ENCODE measurements at regions not wholly inside any gene's neighbourhood (a gene's known extent, or its start where the extent isn't known, plus 50 kb on each side); places are given as distances from the start of the nearest gene placed in this dataset.
A peak's percentile ranks its signal among the peaks of the same experiment; 100 is the strongest.

DNA sequence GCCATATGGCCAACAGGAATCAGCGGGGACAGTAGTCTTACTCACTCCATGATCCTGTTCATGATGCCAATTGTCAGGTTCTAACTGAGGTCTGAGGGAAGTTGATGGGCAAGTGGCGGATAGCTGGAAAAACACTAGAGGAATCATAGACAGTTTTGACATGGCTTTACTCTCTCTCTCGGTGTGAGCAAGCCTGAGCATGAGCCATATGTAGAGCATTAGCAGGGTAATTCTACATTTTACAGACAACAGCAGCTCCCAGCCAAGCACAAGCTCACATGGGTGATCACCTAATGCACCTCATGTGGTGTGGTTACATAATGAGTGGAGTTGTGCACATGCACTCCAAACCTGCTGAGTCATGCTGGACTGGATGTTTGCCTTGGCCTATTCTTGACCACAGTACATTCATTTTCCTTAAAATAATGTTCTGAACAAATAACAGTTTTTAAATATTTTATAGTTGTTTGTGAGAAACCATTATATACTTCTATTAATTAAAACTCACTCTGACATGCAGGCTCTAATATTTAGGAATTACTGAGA, 429.2 kb downstream of the GPAT3 start:
- peak; percentile 59 for DNase-seq

DNA sequence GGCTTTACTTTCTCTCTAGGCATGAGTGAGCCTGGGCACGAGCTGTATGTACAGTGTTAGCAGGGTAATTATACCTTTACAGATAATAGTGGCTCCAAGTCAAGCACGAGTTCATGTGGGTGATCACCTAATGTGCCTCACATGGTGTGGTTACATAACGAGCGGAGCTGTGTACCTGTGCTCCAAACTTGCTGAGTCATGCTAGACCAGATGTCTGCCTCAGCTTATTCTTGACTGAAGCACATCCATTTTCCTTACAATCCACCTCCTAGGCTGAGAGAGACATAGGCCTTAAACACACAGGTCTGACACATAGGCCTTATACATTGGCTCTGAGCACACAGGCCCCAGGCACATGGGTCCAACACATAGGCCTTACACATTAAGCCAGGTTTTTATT, 426.6 kb downstream of the GPAT3 start:
- H3K27me3 ChIP-seq (replicated peaks; ENCODE audit: insufficient read depth), result no peaks in the 10 kb centered on the region
- no peak overlapping the region for H3K9ac ChIP-seq
- H3K4me2 ChIP-seq (ENCODE audit: unreplicated experiment), result no peak overlapping the region
- H3K9me3 ChIP-seq (ENCODE audit: low read depth), result no peaks in the 10 kb centered on the region
- 60 to 65% methylated on average over 4 of the region's 4 CpGs for WGBS, 2 experiments (ENCODE audit: low coverage in 1 of 2, low lambda C conversion rate in 2 of 2, missing lambda C conversion rate in 2 of 2)
- no peak for DNase-seq
- H2AFZ ChIP-seq, result no peak overlapping the region
- H4K20me1 ChIP-seq (ENCODE audit: insufficient read depth), result no peaks in the 10 kb centered on the region
- no peaks in the 10 kb centered on the region for H3K36me3 ChIP-seq (ENCODE audit: low read depth)
- in situ Hi-C loops (cut with MboI), result loop anchor here (10.0 to 25.0 kb wide), 2 partner anchors 188 to 450 kb away; no protein-coding TSS in a partner anchor
- H3K4me3 ChIP-seq, result no peak overlapping the region
- no peak for TF ChIP-seq EZH2phosphoT487 (IDR thresholded peaks at IDR 0.05; ENCODE audit: insufficient read depth, low read depth)
- no peak for TF ChIP-seq EZH2 (IDR thresholded peaks at IDR 0.05; ENCODE audit: insufficient read depth, poor library complexity, severe bottlenecking)
- no peaks in the 10 kb centered on the region for H3K79me2 ChIP-seq (ENCODE audit: insufficient read depth)
- no peak overlapping the region for H3K27ac ChIP-seq
- H3K9me2 ChIP-seq (ENCODE audit: insufficient read depth), result no peaks in the 10 kb centered on the region
- H3K4me1 ChIP-seq (ENCODE audit: insufficient read depth), result no peaks in the 10 kb centered on the region
- H3F3A ChIP-seq (ENCODE audit: insufficient read depth), result no peaks in the 10 kb centered on the region

More for the DNA sequence above, 429.2 kb downstream of the GPAT3 start:
- no peaks in the 10 kb centered on the region for H3K36me3 ChIP-seq (ENCODE audit: low read depth)
- no peak overlapping the region for H3K9ac ChIP-seq
- no peaks in the 10 kb centered on the region for H3K27me3 ChIP-seq (replicated peaks; ENCODE audit: insufficient read depth)
- no peak overlapping the region for H2AFZ ChIP-seq
- H3K9me2 ChIP-seq (ENCODE audit: insufficient read depth), result no peaks in the 10 kb centered on the region
- H3K27ac ChIP-seq, result no peak overlapping the region
- H3F3A ChIP-seq (ENCODE audit: insufficient read depth), result no peaks in the 10 kb centered on the region
- H3K9me3 ChIP-seq (ENCODE audit: low read depth), result no peaks in the 10 kb centered on the region
- in situ Hi-C loops (cut with MboI), result loop anchor here (10.0 to 25.0 kb wide), 2 partner anchors 190 to 453 kb away; no protein-coding TSS in a partner anchor
- WGBS, 2 experiments (ENCODE audit: low coverage in 1 of 2, low lambda C conversion rate in 2 of 2, missing lambda C conversion rate in 2 of 2), result 54 to 61% methylated on average over 3 of the region's 3 CpGs
- H3K79me2 ChIP-seq (ENCODE audit: insufficient read depth), result no peaks in the 10 kb centered on the region
- TF ChIP-seq EZH2 (IDR thresholded peaks at IDR 0.05; ENCODE audit: insufficient read depth, poor library complexity, severe bottlenecking) (no peak), EZH2phosphoT487 (IDR thresholded peaks at IDR 0.05; ENCODE audit: insufficient read depth, low read depth) (no peak)
- H3K4me2 ChIP-seq (ENCODE audit: unreplicated experiment), result no peak overlapping the region
- H3K4me1 ChIP-seq (ENCODE audit: insufficient read depth), result no peaks in the 10 kb centered on the region
- no peaks in the 10 kb centered on the region for H4K20me1 ChIP-seq (ENCODE audit: insufficient read depth)
- H3K4me3 ChIP-seq, result no peak overlapping the region

- Histone ChIP-seq H4K20me1 (ENCODE audit: insufficient read depth) (no peaks in the 10 kb centered on the region), H3K9me3 (ENCODE audit: low read depth) (no peaks in the 10 kb centered on the region), H3K36me3 (ENCODE audit: low read depth) (no peaks in the 10 kb centered on the region), H3K4me3 (no peak overlapping the region), H3K4me1 (ENCODE audit: insufficient read depth) (no peaks in the 10 kb centered on the region), H3K4me2 (ENCODE audit: unreplicated experiment) (no peak overlapping the region), H3K9me2 (ENCODE audit: insufficient read depth) (no peaks in the 10 kb centered on the region), H2AFZ (no peak overlapping the region), H3K27me3 (replicated peaks; ENCODE audit: insufficient read depth) (no peaks in the 10 kb centered on the region), H3F3A (ENCODE audit: insufficient read depth) (no peaks in the 10 kb centered on the region), H3K9ac (no peak overlapping the region), H3K79me2 (ENCODE audit: insufficient read depth) (no peaks in the 10 kb centered on the region), H3K27ac (no peak overlapping the region)
- 18 to 24% methylated on average over 3 of the region's 3 CpGs for WGBS, 2 experiments (ENCODE audit: low coverage in 1 of 2, low lambda C conversion rate in 2 of 2, missing lambda C conversion rate in 2 of 2)
- TF ChIP-seq EZH2phosphoT487 (IDR thresholded peaks at IDR 0.05; ENCODE audit: insufficient read depth, low read depth) (no peak), EZH2 (IDR thresholded peaks at IDR 0.05; ENCODE audit: insufficient read depth, poor library complexity, severe bottlenecking) (no peak)
- DNase-seq, result peak; percentile 44
- in situ Hi-C loops (cut with MboI), result loop anchor here (10.0 to 25.0 kb wide), 2 partner anchors 187 to 449 kb away; no protein-coding TSS in a partner anchor
Observed at GRCh38 chr4:83961575-83961974, 425.7 kb downstream of the GPAT3 start.

DNA sequence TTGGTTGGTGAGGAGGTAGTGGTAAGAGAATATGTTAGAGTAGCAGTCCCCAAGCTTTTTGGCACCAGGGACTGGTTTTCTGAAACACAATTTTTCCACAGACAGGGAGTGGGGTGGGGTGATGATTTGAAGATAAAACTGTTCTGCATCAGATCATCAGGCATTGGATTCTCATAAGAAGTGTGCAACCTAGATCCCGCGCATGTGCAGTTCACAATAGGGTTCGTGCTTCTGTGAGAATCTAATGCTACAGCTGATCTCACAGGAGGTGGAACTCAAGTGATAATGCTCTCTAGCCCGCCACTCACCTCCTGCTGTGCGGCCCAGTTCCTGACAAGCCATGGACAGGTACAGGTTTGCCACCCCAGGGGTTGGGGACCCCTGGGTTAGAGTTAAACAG, 423.3 kb downstream of the GPAT3 start:
- Histone ChIP-seq H3K79me2 (ENCODE audit: insufficient read depth) (no peaks in the 10 kb centered on the region), H3K9me3 (ENCODE audit: low read depth) (no peaks in the 10 kb centered on the region), H3F3A (ENCODE audit: insufficient read depth) (no peaks in the 10 kb centered on the region), H2AFZ (no peak overlapping the region), H3K9me2 (ENCODE audit: insufficient read depth) (no peaks in the 10 kb centered on the region), H4K20me1 (ENCODE audit: insufficient read depth) (no peaks in the 10 kb centered on the region), H3K4me1 (ENCODE audit: insufficient read depth) (no peaks in the 10 kb centered on the region), H3K9ac (no peak overlapping the region), H3K27ac (no peak overlapping the region), H3K36me3 (ENCODE audit: low read depth) (no peaks in the 10 kb centered on the region), H3K4me3 (no peak overlapping the region), H3K27me3 (replicated peaks; ENCODE audit: insufficient read depth) (no peaks in the 10 kb centered on the region), H3K4me2 (ENCODE audit: unreplicated experiment) (no peak overlapping the region)
- TF ChIP-seq EZH2 (IDR thresholded peaks at IDR 0.05; ENCODE audit: insufficient read depth, poor library complexity, severe bottlenecking) (no peak), EZH2phosphoT487 (IDR thresholded peaks at IDR 0.05; ENCODE audit: insufficient read depth, low read depth) (no peak)
- in situ Hi-C loops (cut with MboI), result loop anchor here (25.0 kb wide), 1 partner anchor 447 kb away; no protein-coding TSS in a partner anchor
- DNase-seq, result no peak
- 86 to 89% methylated on average over 5 of the region's 5 CpGs for WGBS, 2 experiments (ENCODE audit: low coverage in 1 of 2, low lambda C conversion rate in 2 of 2, missing lambda C conversion rate in 2 of 2)
